HG03520 (cell line): ENCODE measurements at regions not wholly inside any gene's neighbourhood (a gene's known extent, or its start where the extent isn't known, plus 50 kb on each side); places are given as distances from the start of the nearest gene placed in this dataset.
"Not testable (repeated sequence)": the region's sequence is repeated elsewhere in the genome, so short reads cannot be mapped to it uniquely, and the experiment has no call there.

Experiments used
- ATAC-seq: cut with Tn5 transposase; IDR thresholded peaks from one replicate; pipeline ENCODE4 v1.9.1; 2021; ENCODE audit warnings: mild to moderate bottlenecking, moderate library complexity; ENCODE audit not compliant: unreplicated experiment

DNA sequence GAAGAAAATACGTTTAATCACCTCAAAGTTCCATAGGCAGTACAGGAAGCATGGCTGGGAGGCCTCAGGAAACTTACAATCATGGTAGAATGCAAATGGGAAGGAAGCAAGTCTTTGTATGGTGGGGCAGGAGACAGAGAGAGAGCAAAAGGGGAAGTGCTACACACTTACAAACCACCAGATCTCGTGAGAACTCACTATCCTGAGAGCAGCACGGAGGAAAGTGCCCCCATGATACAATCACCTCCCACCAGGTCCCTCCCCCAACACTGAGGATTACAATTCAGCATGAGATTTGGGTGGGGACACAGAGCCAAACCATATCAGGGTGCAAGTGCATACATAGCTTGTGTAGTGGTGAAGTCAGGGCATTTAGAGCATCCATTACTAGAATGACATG, 92.3 kb upstream of the ANKRD10 start:
- no peak for ATAC-seq

DNA sequence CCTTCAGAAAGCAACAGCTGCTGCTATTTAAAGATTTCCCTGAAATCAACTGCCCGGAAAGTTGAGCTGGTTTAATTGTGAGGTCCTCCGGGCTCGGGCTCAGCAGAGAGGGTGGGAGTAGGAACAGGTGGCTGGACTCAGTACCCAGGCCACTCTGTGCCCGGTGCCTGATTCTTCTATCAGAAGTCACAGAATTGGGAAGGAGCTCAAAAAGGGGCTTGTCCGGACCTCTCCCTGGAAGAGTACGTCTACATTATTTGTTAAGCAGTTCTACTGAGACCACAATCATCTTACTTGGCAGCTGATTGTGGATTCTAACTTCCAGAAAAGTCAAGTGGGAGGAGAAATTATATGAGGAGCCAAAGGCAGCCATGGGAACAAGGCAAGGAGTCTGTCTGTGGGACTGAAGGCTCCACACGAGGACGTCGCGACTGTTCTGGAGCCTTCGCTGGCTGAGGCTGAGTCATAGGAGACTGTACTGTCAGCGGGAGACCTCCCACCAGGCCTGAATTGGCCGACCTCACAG, 91.7 kb upstream of the ANKRD10 start:
- no peak for ATAC-seq

DNA sequence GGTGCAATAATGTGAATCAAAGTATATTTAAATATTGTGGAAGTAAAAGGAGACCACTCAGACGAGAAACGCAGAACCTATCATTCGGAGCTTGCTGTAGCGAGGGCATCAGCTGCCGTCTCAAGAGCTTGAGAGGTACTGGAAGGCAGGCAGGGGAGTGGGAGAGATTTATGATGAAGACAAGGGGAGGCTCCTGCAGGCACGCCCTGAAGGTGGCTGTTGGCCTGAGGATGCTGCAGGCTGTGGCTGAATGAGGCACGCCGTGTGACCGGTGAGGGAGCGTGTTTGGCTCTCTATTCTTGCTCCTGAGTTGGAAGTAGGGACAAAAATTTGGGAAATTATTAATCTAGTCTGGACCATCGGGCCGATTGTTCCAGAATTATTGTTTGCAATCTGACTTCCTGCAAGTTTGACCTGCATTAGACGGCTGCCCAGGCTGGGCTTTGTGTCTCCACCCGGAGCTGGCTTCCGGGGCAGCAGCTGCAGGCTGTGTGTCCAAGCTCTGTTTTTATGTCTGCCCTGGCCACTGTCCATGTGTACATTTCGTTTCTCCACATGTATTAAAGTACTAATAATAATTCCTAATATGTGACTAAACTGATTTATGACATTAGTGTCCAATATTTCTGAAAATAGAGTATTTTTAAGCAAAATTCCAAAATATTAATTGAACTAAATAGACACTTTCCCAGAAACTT, 91.1 kb upstream of the ANKRD10 start:
- no peak for ATAC-seq

- no peak for ATAC-seq
These were observed 90.5 kb upstream of the ANKRD10 start for GRCh38 chr13:111005364-111005763.

DNA sequence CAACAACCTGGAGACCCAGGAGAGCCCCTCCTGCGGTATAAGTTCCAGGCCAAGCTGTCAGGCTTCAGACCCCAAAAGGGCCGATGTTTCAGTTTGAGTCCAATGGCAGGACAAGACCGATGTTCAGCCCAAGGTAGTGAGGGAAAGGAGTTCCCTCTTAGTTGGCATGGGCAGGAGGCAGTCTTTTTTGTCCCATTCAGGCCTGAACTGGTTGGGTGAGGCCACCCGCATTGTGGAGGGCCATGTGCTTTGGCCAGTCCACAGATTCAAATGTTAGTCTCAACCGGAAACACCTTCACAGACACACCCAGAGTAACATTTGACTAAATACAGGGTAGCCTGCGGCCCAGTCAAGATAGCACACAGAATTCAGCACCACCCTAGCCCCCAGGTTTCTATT, 89.6 kb upstream of the ANKRD10 start:
- no peak for ATAC-seq

GRCh38 chr13:111001636-111002035, 86.8 kb upstream of the ANKRD10 start:
- no peak for ATAC-seq

- no peak for ATAC-seq
These were observed 78.9 kb upstream of the ANKRD10 start for GRCh38 chr13:110993788-110994187.

- no peak for ATAC-seq
These were observed 77.2 kb upstream of the ANKRD10 start for GRCh38 chr13:110991991-110992508.

- no peak for ATAC-seq
These were observed 74.5 kb upstream of the ANKRD10 start for GRCh38 chr13:110989331-110989730.

DNA sequence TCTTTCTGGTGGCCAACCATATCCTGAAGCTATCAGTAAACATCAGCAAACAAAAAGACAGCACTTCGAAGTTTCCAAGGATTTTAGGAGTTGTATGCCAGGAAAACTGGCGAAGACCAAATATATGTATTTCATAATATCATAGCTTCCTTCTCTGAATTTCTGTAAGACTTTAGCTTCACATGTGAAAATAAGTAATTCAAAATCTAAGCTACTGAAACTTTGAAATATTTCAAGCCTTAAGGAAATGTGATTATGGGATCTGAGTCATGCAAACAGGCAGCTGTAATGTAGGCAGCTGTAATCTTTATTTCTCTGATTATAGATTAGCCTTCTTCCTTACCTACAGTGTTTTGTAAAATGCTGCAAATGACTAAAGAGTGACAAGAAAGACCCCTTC, 70.7 kb upstream of the ANKRD10 start:
- ATAC-seq, result no peak

DNA sequence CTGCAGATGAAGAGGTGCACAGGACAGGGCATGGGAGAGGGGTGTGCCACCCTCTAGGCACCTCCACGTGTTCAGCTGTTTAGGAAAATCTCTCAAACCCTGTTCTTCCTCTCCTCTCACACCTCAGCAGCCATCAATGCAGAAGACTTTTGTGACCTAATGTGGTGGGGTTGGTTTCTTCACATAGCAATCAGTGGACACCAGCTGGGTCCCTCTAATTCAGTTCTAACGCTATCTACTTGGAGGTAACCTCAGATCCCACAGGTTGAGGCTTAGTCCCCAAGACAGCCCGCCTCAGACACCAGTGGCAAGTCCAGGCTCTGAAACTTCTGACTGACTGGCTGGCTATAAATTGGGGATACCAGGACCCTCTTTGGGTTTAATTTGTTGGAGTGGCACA, 69.9 kb upstream of the ANKRD10 start:
- ATAC-seq, result no peak

GRCh38 chr13:110984381-110984780, 69.5 kb upstream of the ANKRD10 start:
- no peak for ATAC-seq

DNA sequence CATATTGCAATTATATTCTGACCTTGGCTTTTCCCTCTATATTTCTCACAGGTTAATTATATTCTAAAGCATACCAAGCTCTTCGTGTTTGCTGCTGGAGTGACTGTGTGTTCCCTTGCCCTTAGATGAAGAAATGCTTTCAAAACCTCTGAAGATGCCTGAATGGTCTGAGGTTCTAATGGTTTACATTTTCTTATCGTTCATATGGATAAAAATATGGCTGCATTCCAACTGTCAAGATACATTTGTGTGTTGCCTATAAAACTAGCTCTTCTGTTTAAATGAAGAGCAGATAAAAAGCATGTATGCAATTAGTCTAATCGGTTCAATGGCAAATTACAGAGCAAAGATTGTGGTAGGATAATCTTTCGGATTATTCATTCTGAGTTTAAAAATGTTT, 68.4 kb upstream of the ANKRD10 start:
- ATAC-seq, result no peak

DNA sequence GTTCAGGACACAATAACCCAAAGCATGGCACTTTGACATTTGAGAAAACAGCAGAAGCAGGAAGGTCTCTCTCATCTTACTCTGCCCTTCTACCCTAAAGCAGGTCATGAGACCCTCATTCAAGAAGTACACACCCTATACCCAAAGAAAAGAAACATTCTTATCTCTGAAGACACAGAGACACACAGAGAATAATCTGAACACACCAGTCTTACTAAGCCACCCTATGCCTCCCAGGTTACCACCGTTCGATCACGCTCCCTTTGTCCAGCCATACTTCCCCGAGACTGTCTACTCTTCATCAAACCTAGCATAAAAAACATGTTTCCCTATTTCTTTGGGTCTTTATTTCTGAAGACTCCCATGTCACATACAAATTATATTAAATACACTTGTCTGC, 66.5 kb upstream of the ANKRD10 start:
- no peak for ATAC-seq

- no peak for ATAC-seq
These were observed 66.1 kb upstream of the ANKRD10 start for GRCh38 chr13:110980921-110981320.

GRCh38 chr13:110979149-110979548, 64.3 kb upstream of the ANKRD10 start:
- ATAC-seq, result not testable (repeated sequence)

DNA sequence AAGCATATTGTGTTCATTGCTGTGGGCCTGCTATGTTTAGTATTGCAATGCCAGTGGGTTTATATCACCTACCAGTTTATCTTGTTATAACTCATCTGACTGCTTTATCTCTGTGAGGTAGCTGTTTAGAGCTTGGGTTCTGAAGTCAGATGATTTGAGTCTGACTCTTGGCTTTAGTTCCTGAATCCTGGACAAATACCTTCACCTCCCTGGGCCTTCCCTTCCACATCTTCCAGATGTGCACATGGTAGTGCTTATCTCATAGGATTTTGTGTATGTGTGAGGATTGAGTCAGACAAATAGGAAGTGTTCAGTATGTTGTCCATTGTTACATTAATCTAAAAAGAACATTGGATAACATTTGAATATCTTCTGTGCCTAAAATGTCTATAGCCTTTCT, 63.5 kb upstream of the ANKRD10 start:
- no peak for ATAC-seq

DNA sequence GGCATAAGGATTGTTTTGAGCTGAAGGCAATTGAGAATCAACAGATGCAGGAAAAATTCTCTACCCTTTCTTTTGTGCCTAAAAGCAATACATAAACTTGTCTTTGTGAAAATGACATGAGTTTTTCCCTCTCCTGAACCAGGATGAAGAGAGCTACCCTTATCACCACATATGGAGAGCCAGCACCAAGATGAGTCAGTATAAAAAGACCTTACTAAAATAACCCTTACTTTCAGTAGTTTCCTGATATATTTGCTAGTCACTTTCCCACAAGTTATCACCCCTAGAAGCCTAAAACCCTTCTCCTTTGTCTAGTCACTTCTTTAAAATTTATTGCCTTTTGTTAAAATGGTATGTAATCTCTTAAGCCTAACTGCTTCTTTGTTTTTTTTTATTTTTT, 61.9 kb upstream of the ANKRD10 start:
- no peak for ATAC-seq

DNA sequence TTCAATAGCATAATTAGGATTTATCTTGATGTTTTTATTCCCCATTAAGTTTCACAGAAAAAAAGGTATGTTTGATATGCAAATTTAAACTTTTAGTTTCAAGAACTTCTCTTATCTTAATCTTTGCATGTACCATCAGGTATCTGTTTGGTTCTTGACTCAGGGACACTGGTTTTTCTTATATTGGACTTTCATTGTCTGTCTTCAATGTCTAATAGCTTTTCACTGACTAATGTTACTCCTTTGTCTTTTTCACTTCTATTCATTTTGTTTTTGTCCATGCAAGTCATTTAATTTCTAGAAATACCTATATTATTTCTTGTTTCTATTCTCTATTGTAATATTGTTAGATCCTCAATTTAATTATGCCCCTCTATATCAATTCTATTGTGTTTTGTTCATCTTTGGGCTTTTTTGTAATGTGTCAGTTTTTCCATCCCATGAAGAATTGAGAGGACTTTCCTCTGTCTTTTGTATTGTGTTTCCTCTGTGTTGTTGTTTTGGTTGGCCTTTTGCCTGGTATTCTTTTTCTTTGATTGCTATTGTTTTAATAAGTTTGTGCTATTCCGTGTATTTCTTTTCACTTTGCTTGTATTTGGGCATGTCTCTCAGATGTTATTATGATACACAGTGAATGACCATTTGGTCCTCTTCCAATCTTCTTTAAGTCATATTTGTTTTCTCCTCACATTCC, 58.3 kb upstream of the ANKRD10 start:
- ATAC-seq, result no peak

DNA sequence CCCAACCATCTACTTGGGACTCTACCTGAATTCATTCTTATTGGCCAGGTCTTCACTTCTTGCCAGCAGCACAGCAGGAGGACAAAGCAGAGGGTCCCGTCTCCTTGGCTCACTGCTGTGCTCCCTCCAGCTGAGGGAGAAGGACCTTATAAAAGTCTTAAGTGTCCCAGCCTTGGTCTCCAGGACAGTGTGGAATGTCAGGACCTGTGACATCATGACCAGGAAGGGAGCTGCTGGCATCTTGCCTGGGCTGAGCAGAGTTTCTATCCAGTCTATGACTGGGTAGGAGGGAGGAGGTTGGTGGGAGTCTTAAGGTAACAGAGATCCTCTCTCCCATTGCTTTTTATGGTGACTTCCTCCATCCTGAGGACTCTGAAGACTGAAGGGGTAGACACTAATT, 56.6 kb upstream of the ANKRD10 start:
- no peak for ATAC-seq

DNA sequence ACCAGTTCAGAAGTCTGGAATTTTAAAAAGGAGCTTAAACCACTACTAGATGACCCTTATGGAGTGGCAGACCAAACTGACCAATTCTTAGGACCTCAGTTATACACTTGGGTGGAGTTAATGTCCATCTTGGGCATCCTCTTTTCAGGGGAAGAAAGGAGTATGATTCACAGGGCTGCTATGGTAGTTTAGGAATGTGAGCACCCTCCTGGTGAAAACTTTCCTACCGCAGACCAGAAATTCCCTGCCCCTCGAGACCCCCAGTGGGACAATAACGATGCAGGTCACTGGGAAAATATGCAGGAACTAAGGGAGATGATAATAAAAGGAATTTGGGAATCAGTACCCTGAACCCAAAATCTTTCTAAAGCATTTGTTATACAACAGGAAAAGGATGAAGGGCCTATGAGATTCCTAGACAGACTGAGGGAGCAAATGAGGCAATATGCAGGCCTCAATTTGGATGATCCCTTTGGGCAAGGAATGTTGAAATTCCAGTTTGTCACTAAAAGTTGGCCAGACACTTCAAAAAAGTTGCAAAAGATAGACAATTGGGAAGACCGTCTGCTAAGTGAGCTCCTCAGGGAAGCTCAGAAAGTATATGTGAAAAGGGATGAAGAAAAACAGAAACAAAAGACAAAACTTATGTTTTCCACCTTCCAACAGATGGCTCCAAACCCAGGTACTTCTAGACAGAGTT, 52.4 kb upstream of the ANKRD10 start:
- not testable (repeated sequence) for ATAC-seq

DNA sequence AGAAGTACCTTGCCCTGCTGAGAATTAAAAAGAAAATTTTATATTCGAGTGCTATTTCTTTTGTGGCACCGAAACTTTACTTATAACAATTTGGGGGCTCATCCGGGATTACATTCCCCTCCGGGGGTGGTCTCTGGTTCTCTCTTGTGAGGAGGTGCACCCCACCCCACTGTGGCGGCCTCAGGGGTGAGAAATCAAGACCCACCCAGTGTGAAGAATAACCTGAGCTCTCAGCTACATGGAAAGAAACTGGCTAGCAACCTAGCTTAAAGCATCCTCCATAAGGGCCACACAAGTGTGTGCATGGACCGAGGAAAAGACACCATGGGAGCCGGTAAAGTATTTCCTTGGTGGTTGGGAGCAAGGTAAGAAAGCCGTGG, 50.9 kb upstream of the ANKRD10 start:
- no peak for ATAC-seq
